Activated T-cell treated with anti-CD3 and anti-CD28 coated beads, Interleukin-2, amount 50 U/mL, for 72 hours (primary cell): ENCODE measurements at regions not wholly inside any gene's neighbourhood (a gene's known extent, or its start where the extent isn't known, plus 50 kb on each side); places are given as distances from the start of the nearest gene placed in this dataset.

Experiments
- ATAC-seq, 2 donors: fragments of 150-1000 bp; cut with Tn5 transposase; replicated peaks in 1 of 2; 2 replicates each; pipeline ENCODE4 v1.10.0; 2021; ENCODE audit warnings: moderate library complexity in 2 of 2, mild to moderate bottlenecking in 1 of 2
- DNase-seq, 2 donors: peaks; one replicate each; pipeline ENCODE4 v3.0.0; 2021 to 2022; ENCODE audit warnings: mixed read lengths in 1 of 2
- H3K27ac Mint-ChIP-seq: one replicate; pipeline ENCODE4 v1.8.0; 2022; ENCODE audit warnings: mild to moderate bottlenecking, moderate library complexity, mixed read lengths
- H3K27me3 Mint-ChIP-seq: one replicate; pipeline ENCODE4 v1.8.0; 2022; ENCODE audit warnings: low read depth, mixed read lengths
- H3K36me3 Mint-ChIP-seq, 2 donors: one replicate each; pipeline ENCODE4 v1.8.0; 2022; ENCODE audit warnings: mixed read lengths in 2 of 2, mild to moderate bottlenecking in 1 of 2; ENCODE audit not compliant: insufficient read depth in 2 of 2
- H3K4me1 Mint-ChIP-seq: one replicate; pipeline ENCODE4 v1.8.0; 2022; ENCODE audit warnings: low read depth, mixed read lengths
- H3K4me3 Mint-ChIP-seq, 2 donors: one replicate each; pipeline ENCODE4 v1.8.0; 2022; ENCODE audit warnings: mild to moderate bottlenecking in 2 of 2, mixed read lengths in 2 of 2, moderate library complexity in 2 of 2
- H3K9me3 Mint-ChIP-seq, 2 donors: one replicate each; pipeline ENCODE4 v1.8.0; 2022; ENCODE audit warnings: mixed read lengths in 2 of 2

- Mint-ChIP-seq H3K36me3 (no peaks in the 10 kb centered on the region), H3K9me3 (peaks cover 3 to 4% of the 10 kb centered on the region in 2 donors), H3K4me1 (no peaks in the 10 kb centered on the region), H3K4me3 (no peak overlapping the region), H3K27me3 (no peaks in the 10 kb centered on the region), H3K27ac (no peak overlapping the region)
- ATAC-seq (no peak), DNase-seq (no peak)
These were observed 1079.4 kb upstream of the GYPC start for GRCh38 chr2:125576558-125576957.

- ATAC-seq (no peak), DNase-seq (no peak)
- Mint-ChIP-seq H3K27ac (no peak overlapping the region), H3K4me1 (no peaks in the 10 kb centered on the region), H3K9me3 (peaks cover 2 to 5% of the 10 kb centered on the region in 2 donors), H3K4me3 (no peak overlapping the region), H3K27me3 (no peaks in the 10 kb centered on the region), H3K36me3 (no peaks in the 10 kb centered on the region)
These were observed 1074.4 kb upstream of the GYPC start for GRCh38 chr2:125581557-125581956.

GRCh38 chr2:125582516-125582915 lies 1073.4 kb upstream of the GYPC start:
- ATAC-seq (no peak), DNase-seq (no peak)
- Mint-ChIP-seq H3K4me1 (no peaks in the 10 kb centered on the region), H3K27me3 (no peaks in the 10 kb centered on the region), H3K27ac (no peak overlapping the region), H3K9me3 (peaks cover 2 to 5% of the 10 kb centered on the region in 2 donors), H3K36me3 (no peaks in the 10 kb centered on the region), H3K4me3 (no peak overlapping the region)

GRCh38 chr2:125584732-125585131 lies 1071.2 kb upstream of the GYPC start:
- H3K9me3 Mint-ChIP-seq: peaks cover 5 to 8% of the 10 kb centered on the region in 2 donors
- no peaks in the 10 kb centered on the region for H3K4me1 Mint-ChIP-seq
- DNase-seq (no peak), ATAC-seq (no peak)
- H3K36me3 Mint-ChIP-seq: peaks cover 0 to 2% of the 10 kb centered on the region in 2 donors
- no peak overlapping the region for H3K27ac Mint-ChIP-seq
- H3K27me3 Mint-ChIP-seq: no peaks in the 10 kb centered on the region
- H3K4me3 Mint-ChIP-seq: no peak overlapping the region

DNA sequence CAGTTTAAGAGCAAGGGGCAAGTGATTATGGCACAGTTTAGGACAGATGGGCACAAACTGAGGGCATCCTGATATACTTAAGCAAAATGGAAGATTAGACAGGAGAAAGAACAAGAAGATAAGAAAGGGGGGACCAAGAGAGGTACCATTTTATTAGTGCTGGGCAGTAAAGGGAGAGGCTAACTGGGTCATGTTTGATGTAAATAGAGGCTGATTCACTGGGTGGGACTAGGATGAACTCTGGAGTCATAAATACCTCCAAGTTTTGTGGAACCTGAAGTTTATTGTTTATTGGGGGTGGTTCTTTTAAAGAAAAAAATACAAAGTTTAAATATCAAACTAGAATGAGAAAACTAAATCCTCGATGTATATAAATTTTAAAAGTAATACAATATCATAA lies 1067.2 kb upstream of the GYPC start:
- Mint-ChIP-seq H3K27ac (no peak overlapping the region), H3K36me3 (peaks cover 2 to 3% of the 10 kb centered on the region in 2 donors), H3K27me3 (no peaks in the 10 kb centered on the region), H3K4me1 (no peaks in the 10 kb centered on the region), H3K4me3 (no peak overlapping the region), H3K9me3 (peaks cover 13 to 16% of the 10 kb centered on the region in 2 donors)
- ATAC-seq: no peak
- no peak for DNase-seq

GRCh38 chr2:125591954-125592353 lies 1064.0 kb upstream of the GYPC start:
- H3K4me1 Mint-ChIP-seq: no peaks in the 10 kb centered on the region
- H3K4me3 Mint-ChIP-seq: no peak overlapping the region
- H3K27me3 Mint-ChIP-seq: no peaks in the 10 kb centered on the region
- no peak for ATAC-seq
- H3K9me3 Mint-ChIP-seq: peaks cover 11 to 12% of the 10 kb centered on the region in 2 donors
- no peak overlapping the region for H3K27ac Mint-ChIP-seq
- H3K36me3 Mint-ChIP-seq: peaks cover 2 to 3% of the 10 kb centered on the region in 2 donors
- no peak for DNase-seq

- no peaks in the 10 kb centered on the region for H3K27me3 Mint-ChIP-seq
- H3K27ac Mint-ChIP-seq: no peak overlapping the region
- H3K4me3 Mint-ChIP-seq: no peak overlapping the region
- peaks cover 12 to 13% of the 10 kb centered on the region in 2 donors for H3K9me3 Mint-ChIP-seq
- DNase-seq: no peak
- no peaks in the 10 kb centered on the region for H3K4me1 Mint-ChIP-seq
- no peak for ATAC-seq
- peaks cover 2 to 3% of the 10 kb centered on the region in 2 donors for H3K36me3 Mint-ChIP-seq
These were observed 1062.9 kb upstream of the GYPC start for GRCh38 chr2:125593036-125593435.

DNA sequence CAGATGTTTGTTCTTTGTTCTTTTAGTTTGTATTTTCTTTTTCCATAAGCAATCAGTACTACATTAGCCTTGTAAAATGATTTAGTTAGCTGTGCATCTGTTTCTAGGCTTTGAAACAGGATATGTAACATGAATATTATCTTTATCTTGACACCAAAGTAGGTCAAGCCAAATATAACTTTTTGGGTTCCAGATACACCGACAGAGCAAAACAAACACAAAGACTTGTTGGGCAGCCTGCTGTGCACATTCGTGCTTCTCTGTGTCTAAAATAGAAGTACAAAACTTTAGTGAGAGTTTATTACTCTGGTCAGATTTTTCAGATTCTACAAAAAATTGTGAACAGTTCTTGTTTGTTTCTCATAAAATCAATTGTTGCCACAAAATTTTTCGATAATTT lies 1059.3 kb upstream of the GYPC start:
- no peak overlapping the region for H3K27ac Mint-ChIP-seq
- no peak for DNase-seq
- no peaks in the 10 kb centered on the region for H3K27me3 Mint-ChIP-seq
- no peaks in the 10 kb centered on the region for H3K4me1 Mint-ChIP-seq
- ATAC-seq: no peak
- peaks cover 3 to 8% of the 10 kb centered on the region in 2 donors for H3K9me3 Mint-ChIP-seq
- H3K36me3 Mint-ChIP-seq: peaks cover 0 to 3% of the 10 kb centered on the region in 2 donors
- no peak overlapping the region for H3K4me3 Mint-ChIP-seq

GRCh38 chr2:125615438-125615837 lies 1040.5 kb upstream of the GYPC start:
- H3K27me3 Mint-ChIP-seq: no peaks in the 10 kb centered on the region
- H3K9me3 Mint-ChIP-seq: peaks cover 6 to 9% of the 10 kb centered on the region in 2 donors
- H3K36me3 Mint-ChIP-seq: no peaks in the 10 kb centered on the region
- H3K4me3 Mint-ChIP-seq: no peak overlapping the region
- no peaks in the 10 kb centered on the region for H3K4me1 Mint-ChIP-seq
- ATAC-seq: no peak
- H3K27ac Mint-ChIP-seq: no peak overlapping the region
- DNase-seq: no peak

DNA sequence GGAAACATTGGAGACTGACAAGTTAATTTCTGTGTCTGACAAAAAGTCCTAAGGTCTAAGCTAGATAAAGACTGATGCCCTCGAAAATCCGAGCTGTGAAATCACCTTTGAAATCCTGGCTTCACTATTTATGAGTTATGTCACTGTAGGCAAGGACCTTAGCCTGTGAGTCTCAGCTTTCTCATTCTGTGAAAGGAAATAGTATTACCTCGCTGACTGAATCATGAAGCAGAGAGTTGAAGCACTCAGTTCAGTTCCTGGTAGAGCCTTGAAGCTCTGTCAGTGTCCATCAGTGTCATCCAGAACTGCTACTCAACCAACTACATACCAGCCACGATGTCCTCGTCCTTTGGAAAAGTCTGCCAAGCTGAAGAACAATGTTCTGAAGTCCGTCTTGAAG lies 1025.6 kb upstream of the GYPC start:
- DNase-seq (no peak), ATAC-seq (no peak)
- Mint-ChIP-seq H3K27ac (no peak overlapping the region), H3K27me3 (no peaks in the 10 kb centered on the region), H3K4me1 (no peaks in the 10 kb centered on the region), H3K9me3 (peaks cover 6 to 8% of the 10 kb centered on the region in 2 donors), H3K4me3 (no peak overlapping the region), H3K36me3 (no peaks in the 10 kb centered on the region)

GRCh38 chr2:125634662-125635061 lies 1021.3 kb upstream of the GYPC start:
- H3K27me3 Mint-ChIP-seq: no peaks in the 10 kb centered on the region
- H3K4me1 Mint-ChIP-seq: no peaks in the 10 kb centered on the region
- no peaks in the 10 kb centered on the region for H3K9me3 Mint-ChIP-seq
- H3K36me3 Mint-ChIP-seq: no peaks in the 10 kb centered on the region
- ATAC-seq: no peak
- H3K27ac Mint-ChIP-seq: no peak overlapping the region
- no peak for DNase-seq
- no peak overlapping the region for H3K4me3 Mint-ChIP-seq

- DNase-seq: no peak
- H3K27me3 Mint-ChIP-seq: no peaks in the 10 kb centered on the region
- no peaks in the 10 kb centered on the region for H3K36me3 Mint-ChIP-seq
- H3K9me3 Mint-ChIP-seq: no peaks in the 10 kb centered on the region
- ATAC-seq: no peak
- H3K4me1 Mint-ChIP-seq: no peaks in the 10 kb centered on the region
- no peak overlapping the region for H3K4me3 Mint-ChIP-seq
- no peak overlapping the region for H3K27ac Mint-ChIP-seq
These were observed 1017.6 kb upstream of the GYPC start for GRCh38 chr2:125638345-125638744.

DNA sequence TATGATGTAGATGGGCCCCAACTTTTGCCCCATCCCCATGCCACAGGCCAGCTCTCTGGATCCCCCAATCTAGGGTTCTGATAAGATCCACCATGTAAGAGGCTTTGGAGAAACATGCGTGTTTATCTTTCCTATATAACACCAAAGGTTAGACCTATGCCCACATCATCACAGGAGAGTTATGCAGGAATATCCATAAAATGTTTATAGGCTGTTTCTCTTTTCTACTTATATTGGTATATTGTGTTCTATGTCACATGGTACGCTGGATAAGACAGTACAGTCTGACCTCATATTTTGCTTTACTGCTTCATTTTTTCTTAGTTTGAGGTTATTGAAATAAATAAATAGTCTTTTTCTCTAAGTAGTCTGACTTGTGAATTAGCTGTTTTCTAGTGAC lies 1013.9 kb upstream of the GYPC start:
- no peak overlapping the region for H3K4me3 Mint-ChIP-seq
- no peaks in the 10 kb centered on the region for H3K4me1 Mint-ChIP-seq
- DNase-seq (no peak), ATAC-seq (no peak)
- no peaks in the 10 kb centered on the region for H3K27me3 Mint-ChIP-seq
- no peak overlapping the region for H3K27ac Mint-ChIP-seq
- no peaks in the 10 kb centered on the region for H3K36me3 Mint-ChIP-seq
- H3K9me3 Mint-ChIP-seq: no peaks in the 10 kb centered on the region

GRCh38 chr2:125643128-125643527 lies 1012.8 kb upstream of the GYPC start:
- Mint-ChIP-seq H3K4me3 (no peak overlapping the region), H3K27me3 (no peaks in the 10 kb centered on the region), H3K36me3 (no peaks in the 10 kb centered on the region), H3K9me3 (no peaks in the 10 kb centered on the region), H3K4me1 (no peaks in the 10 kb centered on the region), H3K27ac (no peak overlapping the region)
- DNase-seq (no peak), ATAC-seq (no peak)
